H1 (cell line): ENCODE measurements at regions not wholly inside any gene's neighbourhood (a gene's known extent, or its start where the extent isn't known, plus 50 kb on each side); places are given as distances from the start of the nearest gene placed in this dataset.

Source experiments
- CTCF ChIA-PET: fragments of 300-600 bp; sonication (Branson Sonifier 250); formaldehyde crosslinking; loops from one replicate; lab custom pipeline; 2021; ENCODE audit not compliant: partially characterized antibody; lab: Charles Lee
- POLR2A ChIA-PET: fragments of 300-600 bp; sonication (Branson Sonifier 250); formaldehyde crosslinking; loops from one replicate; lab custom pipeline; 2021; ENCODE audit warnings: inconsistent platforms; ENCODE audit not compliant: partially characterized antibody; lab: Charles Lee
- DNase-seq, 2 experiments: peaks; one replicate each; pipeline versions ENCODE4 v3.0.0 to v3.0.0-alpha.2; 2010 to 2022; ENCODE audit warnings: low spot score in 2 of 2, low read depth in 1 of 2, mixed read lengths in 1 of 2
- FAIRE-seq: peaks from 2 replicates; lab custom pipeline; 2011; peaks lifted over from hg19 to GRCh38; lab: Jason Lieb, UNC
- H2AFZ ChIP-seq: 2 replicates; pipeline ENCODE4 v1.8.1; 2012; ENCODE audit warnings: low read length, inconsistent platforms
- H2AK5ac ChIP-seq: 2 replicates; pipeline ENCODE4 v1.6.1; 2013; ENCODE audit warnings: low read depth, low read length
- H2BK120ac ChIP-seq: replicated peaks from 2 replicates; pipeline ENCODE3; 2013; ENCODE audit warnings: low read depth, low read length, inconsistent platforms
- H2BK12ac ChIP-seq: 2 replicates; pipeline ENCODE4 v1.6.1; 2013; ENCODE audit warnings: low read depth, low read length
- H2BK15ac ChIP-seq: 2 replicates; pipeline ENCODE4 v1.6.1; 2013; ENCODE audit warnings: low read length
- H2BK20ac ChIP-seq: 2 replicates; pipeline ENCODE4 v1.6.1; 2013; ENCODE audit warnings: low read length
- H2BK5ac ChIP-seq: 2 replicates; pipeline ENCODE4 v1.6.1; 2013; ENCODE audit warnings: low read depth, low read length
- H3K14ac ChIP-seq: 2 replicates; pipeline ENCODE4 v1.6.1; 2013; ENCODE audit warnings: inconsistent platforms; ENCODE audit not compliant: insufficient read length
- H3K18ac ChIP-seq: 2 replicates; pipeline ENCODE4 v1.6.1; 2013; ENCODE audit warnings: low read length; ENCODE audit errors: extremely low read depth
- H3K23ac ChIP-seq: 2 replicates; pipeline ENCODE4 v1.6.1; 2013; ENCODE audit warnings: inconsistent platforms; ENCODE audit not compliant: insufficient read length
- H3K23me2 ChIP-seq: 2 replicates; pipeline ENCODE4 v1.6.1; 2013; ENCODE audit warnings: low read depth, low read length
- H3K27ac ChIP-seq: 2 replicates; pipeline ENCODE4 v1.6.1; 2011; ENCODE audit warnings: low read depth, low read length, inconsistent platforms
- H3K27me3 ChIP-seq, 4 experiments: replicated peaks in 1 of 4; 1 replicate in 1 of 4; 2 replicates in 3 of 4; pipeline versions ENCODE4 v1.6.1 to v1.8.1; 2011 to 2013; ENCODE audit warnings: low read length in 3 of 4, mild to moderate bottlenecking in 3 of 4, inconsistent platforms in 2 of 4, mixed read lengths in 2 of 4, moderate library complexity in 1 of 4; ENCODE audit not compliant: control insufficient read depth in 3 of 4, insufficient read depth in 3 of 4; ENCODE audit errors: extremely low read depth in 1 of 4
- H3K36me3 ChIP-seq, 4 experiments: 2 replicates each; pipeline versions ENCODE4 v1.6.1 to v1.8.1; 2011 to 2013; ENCODE audit warnings: mild to moderate bottlenecking in 4 of 4, low read length in 3 of 4, moderate library complexity in 2 of 4, control low read depth in 1 of 4, inconsistent platforms in 1 of 4; ENCODE audit not compliant: insufficient read depth in 4 of 4, control insufficient read depth in 2 of 4
- H3K4ac ChIP-seq: replicated peaks from 2 replicates; pipeline ENCODE3; 2013; ENCODE audit warnings: low read length, low read depth, mixed read lengths, inconsistent platforms; ENCODE audit not compliant: insufficient read length
- H3K4me1 ChIP-seq, 4 experiments: replicated peaks in 1 of 4; 1 replicate in 1 of 4; 2 replicates in 3 of 4; pipeline versions ENCODE4 v1.6.1 to v1.8.1; 2011 to 2013; ENCODE audit warnings: low read length in 3 of 4, inconsistent platforms in 2 of 4, mixed read lengths in 1 of 4; ENCODE audit not compliant: insufficient read depth in 4 of 4, control insufficient read depth in 3 of 4
- H3K4me2 ChIP-seq, 2 experiments: 2 replicates each; pipeline versions ENCODE4 v1.6.1 to v1.8.1; 2011 to 2013; ENCODE audit warnings: low read depth in 2 of 2, low read length in 2 of 2, control low read depth in 1 of 2, inconsistent platforms in 1 of 2, mild to moderate bottlenecking in 1 of 2; ENCODE audit not compliant: insufficient read depth in 1 of 2
- H3K4me3 ChIP-seq, 4 experiments: fragments of 200-600, 300-600 bp in 1 of 4; sonication (generic), shearing (Covaris generic), sonication (Bioruptor Twin) in 1 of 4; 2 replicates each; pipeline versions ENCODE4 v1.5.1 to v1.8.1; 2011 to 2016; ENCODE audit warnings: low read length in 4 of 4, low read depth in 3 of 4, control low read depth in 2 of 4, inconsistent platforms in 2 of 4, mild to moderate bottlenecking in 2 of 4, mixed read lengths in 1 of 4, moderate library complexity in 1 of 4; ENCODE audit not compliant: insufficient read depth in 2 of 4; ENCODE audit errors: extremely low read depth in 1 of 4
- H3K56ac ChIP-seq: replicated peaks from 2 replicates; pipeline ENCODE3; 2013; ENCODE audit warnings: low read depth, mild to moderate bottlenecking, mixed read lengths, low read length, inconsistent platforms; ENCODE audit not compliant: insufficient read length
- H3K79me1 ChIP-seq: 2 replicates; pipeline ENCODE4 v1.6.1; 2013; ENCODE audit warnings: low read depth, low read length, control low read depth
- H3K79me2 ChIP-seq, 2 experiments: 2 replicates each; pipeline versions ENCODE4 v1.6.1 to v1.8.1; 2012 to 2013; ENCODE audit warnings: low read length in 2 of 2, mild to moderate bottlenecking in 2 of 2, inconsistent platforms in 1 of 2; ENCODE audit not compliant: insufficient read depth in 2 of 2, control insufficient read depth in 1 of 2
- H3K9ac ChIP-seq, 4 experiments: replicated peaks in 1 of 4; 1 replicate in 1 of 4; 2 replicates in 3 of 4; pipeline versions ENCODE4 v1.6.1 to v1.8.1; 2011 to 2013; ENCODE audit warnings: low read depth in 3 of 4, low read length in 3 of 4, control low read depth in 2 of 4, mild to moderate bottlenecking in 2 of 4, moderate library complexity in 2 of 4, inconsistent platforms in 1 of 4; ENCODE audit errors: extremely low read depth in 1 of 4
- H3K9me3 ChIP-seq, 2 experiments: 2 replicates each; pipeline versions ENCODE4 v1.6.1 to v1.8.1; 2012 to 2013; ENCODE audit warnings: mild to moderate bottlenecking in 2 of 2, moderate library complexity in 2 of 2, control low read depth in 1 of 2, inconsistent platforms in 1 of 2, low read depth in 1 of 2, low read length in 1 of 2, mixed read lengths in 1 of 2; ENCODE audit not compliant: insufficient read depth in 2 of 2
- H4K20me1 ChIP-seq, 2 experiments: replicated peaks in 1 of 2; 2 replicates each; pipeline versions ENCODE3 to v1.8.1; 2011 to 2013; ENCODE audit warnings: inconsistent platforms in 2 of 2, low read length in 2 of 2, mild to moderate bottlenecking in 1 of 2; ENCODE audit not compliant: insufficient read depth in 2 of 2, control insufficient read depth in 1 of 2
- H4K5ac ChIP-seq: 2 replicates; pipeline ENCODE4 v1.6.1; 2013; ENCODE audit warnings: low read length, low read depth, mixed read lengths, inconsistent platforms; ENCODE audit not compliant: insufficient read length
- H4K8ac ChIP-seq: 2 replicates; pipeline ENCODE4 v1.8.0; 2013; ENCODE audit warnings: mild to moderate bottlenecking, moderate library complexity, low read length, inconsistent platforms; ENCODE audit not compliant: insufficient read depth; ENCODE audit errors: extremely low read depth
- H4K91ac ChIP-seq: replicated peaks from 2 replicates; pipeline ENCODE3; 2013; ENCODE audit warnings: low read length, mixed read lengths, inconsistent platforms; ENCODE audit not compliant: insufficient read length
- KDM5A ChIP-seq: fragments of 200-600 bp; IDR thresholded peaks from 2 replicates; pipeline ENCODE4 v1.7.1; 2012; ENCODE audit warnings: mild to moderate bottlenecking, low read length, inconsistent platforms, mixed read lengths
- RAD21 ChIP-seq, 2 experiments: IDR thresholded peaks in 1 of 2; conservative IDR thresholded peaks in 1 of 2; 2 replicates each; pipeline ENCODE4 v1.6.1; 2011; ENCODE audit warnings: low read depth in 2 of 2, low read length in 2 of 2, improper control_type of control experiment in 1 of 2, inconsistent platforms in 1 of 2, mild to moderate bottlenecking in 1 of 2, moderate library complexity in 1 of 2
- RXRA ChIP-seq: IDR thresholded peaks from 2 replicates; pipeline ENCODE4 v1.6.1; 2011; ENCODE audit warnings: low read depth, mild to moderate bottlenecking, low read length, moderate library complexity; ENCODE audit not compliant: insufficient read depth
- WGBS, 2 experiments: shearing (Covaris generic) in 1 of 2; methylation state at CpG; one replicate each; pipeline versions ENCODE4 v1.1.6 to v1.1.7; 2013 to 2015; ENCODE audit warnings: low lambda C conversion rate in 2 of 2, mixed read lengths in 2 of 2, inconsistent platforms in 1 of 2, low coverage in 1 of 2, missing lambda C conversion rate in 1 of 2; ENCODE audit not compliant: insufficient replicate concordance in 2 of 2, insufficient coverage in 1 of 2, insufficient read length in 1 of 2; ENCODE audit errors: extremely low coverage in 1 of 2, missing lambda C conversion rate in 1 of 2; 5-methylcytosine and 5-hydroxymethylcytosine counted together
- TF ChIP-seq, protein P1 (sequence below), 3 experiments: IDR thresholded peaks; 1 replicate in 2 of 3; 2 replicates in 1 of 3; pipeline versions ENCODE4 v1.5.1 to v1.6.1; 2011; ENCODE audit warnings: low read length in 3 of 3, mild to moderate bottlenecking in 3 of 3, inconsistent platforms in 2 of 3, low read depth in 1 of 3, moderate library complexity in 1 of 3; ENCODE audit not compliant: insufficient read depth in 1 of 3; ENCODE audit errors: control extremely low read depth in 1 of 3

DNA sequence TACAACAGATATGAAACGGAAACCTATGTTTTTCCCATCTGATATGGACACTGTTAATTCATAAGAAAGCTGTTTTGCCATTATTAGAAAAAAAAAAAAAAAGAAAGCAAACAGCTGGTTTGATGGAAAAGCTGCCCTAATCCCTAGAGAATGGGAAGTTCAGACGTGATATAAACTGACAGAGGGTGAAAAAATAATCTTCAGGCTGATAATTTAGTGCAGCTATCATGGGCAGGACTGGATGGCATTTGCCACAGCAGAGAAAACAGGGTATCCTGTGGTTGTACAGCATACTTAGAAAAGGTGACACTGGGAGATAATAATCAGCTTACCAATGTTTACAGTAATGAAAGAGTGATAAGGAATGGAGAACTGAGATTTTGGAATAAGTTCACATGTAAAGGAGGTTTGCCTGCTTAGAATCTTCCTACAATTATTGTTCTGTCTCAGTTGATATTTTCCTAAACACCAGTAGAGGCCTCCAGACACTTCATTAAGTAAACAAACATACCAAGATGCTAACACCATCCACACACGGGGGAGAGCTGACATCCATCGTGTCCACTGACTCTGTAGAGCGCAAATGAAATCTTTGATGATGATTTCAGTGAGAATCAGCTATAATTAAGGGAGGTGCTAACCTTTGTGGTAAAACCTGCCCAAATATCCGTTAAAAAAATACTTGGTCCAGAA lies 211.6 kb upstream of the MMADHC start:
- no peaks in the 10 kb centered on the region for H3K79me2 ChIP-seq
- H2BK120ac ChIP-seq, result no peak overlapping the region
- H4K20me1 ChIP-seq, result no peaks in the 10 kb centered on the region
- H2BK12ac ChIP-seq, result no peak overlapping the region
- no peak overlapping the region for H3K4me2 ChIP-seq
- no peak overlapping the region for H4K5ac ChIP-seq
- no peaks in the 10 kb centered on the region for H3K23me2 ChIP-seq
- H3K18ac ChIP-seq, result no peak overlapping the region
- no peaks in the 10 kb centered on the region for H3K27me3 ChIP-seq
- CTCF ChIA-PET, result interaction anchor here (0.7 to 1.5 kb wide), 7 partner anchors 26 to 222 kb away, joined by 3 to 4 read pairs (median 3); no protein-coding TSS in a partner anchor
- 78% methylated on average over 6 of the region's 6 CpGs; no CpG with 5 or more reads in 1 of the 2 experiments for WGBS, 2 experiments
- TF ChIP-seq RXRA, result no peak
- TF ChIP-seq, protein P1, sequence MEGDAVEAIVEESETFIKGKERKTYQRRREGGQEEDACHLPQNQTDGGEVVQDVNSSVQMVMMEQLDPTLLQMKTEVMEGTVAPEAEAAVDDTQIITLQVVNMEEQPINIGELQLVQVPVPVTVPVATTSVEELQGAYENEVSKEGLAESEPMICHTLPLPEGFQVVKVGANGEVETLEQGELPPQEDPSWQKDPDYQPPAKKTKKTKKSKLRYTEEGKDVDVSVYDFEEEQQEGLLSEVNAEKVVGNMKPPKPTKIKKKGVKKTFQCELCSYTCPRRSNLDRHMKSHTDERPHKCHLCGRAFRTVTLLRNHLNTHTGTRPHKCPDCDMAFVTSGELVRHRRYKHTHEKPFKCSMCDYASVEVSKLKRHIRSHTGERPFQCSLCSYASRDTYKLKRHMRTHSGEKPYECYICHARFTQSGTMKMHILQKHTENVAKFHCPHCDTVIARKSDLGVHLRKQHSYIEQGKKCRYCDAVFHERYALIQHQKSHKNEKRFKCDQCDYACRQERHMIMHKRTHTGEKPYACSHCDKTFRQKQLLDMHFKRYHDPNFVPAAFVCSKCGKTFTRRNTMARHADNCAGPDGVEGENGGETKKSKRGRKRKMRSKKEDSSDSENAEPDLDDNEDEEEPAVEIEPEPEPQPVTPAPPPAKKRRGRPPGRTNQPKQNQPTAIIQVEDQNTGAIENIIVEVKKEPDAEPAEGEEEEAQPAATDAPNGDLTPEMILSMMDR (IDR thresholded peaks at IDR 0.05; ENCODE audit: control extremely low read depth in 1 of 3, insufficient read depth in 1 of 3, low read depth in 1 of 3, low read length in 3 of 3), result peak in 1 of 3 experiments; percentile 37; a peak in 2 of 4 replicates
- no peak for TF ChIP-seq KDM5A
- peak; percentile 48 to 54 for TF ChIP-seq RAD21 (IDR thresholded peaks at IDR 0.05 in 1 of 2, conservative IDR thresholded peaks at IDR 0.05 in 1 of 2; ENCODE audit: low read depth in 2 of 2, low read length in 2 of 2)
- TF ChIP-seq, all 59 proteins: peak for 2
- H3K23ac ChIP-seq, result no peak overlapping the region
- no peak overlapping the region for H3K14ac ChIP-seq
- H3K4ac ChIP-seq, result no peak overlapping the region
- no peak overlapping the region for H2AK5ac ChIP-seq
- no peak overlapping the region for H3K56ac ChIP-seq
- H2BK15ac ChIP-seq, result no peak overlapping the region
- no peak overlapping the region for H2BK5ac ChIP-seq
- H2AFZ ChIP-seq, result no peak overlapping the region
- DNase-seq (no peak), FAIRE-seq (peak; percentile 66)
- H3K4me3 ChIP-seq, result no peak overlapping the region
- no peak overlapping the region for H2BK20ac ChIP-seq
- H3K27ac ChIP-seq, result no peak overlapping the region
- no peak overlapping the region for H3K9ac ChIP-seq
- no peaks in the 10 kb centered on the region; a peak in 1 of 8 replicates for H3K36me3 ChIP-seq
- no peaks in the 10 kb centered on the region for H3K79me1 ChIP-seq
- H4K91ac ChIP-seq, result no peak overlapping the region
- no peak overlapping the region for H4K8ac ChIP-seq
- peaks cover 4 to 13% of the 10 kb centered on the region in 2 experiments; a peak in 3 of 4 replicates for H3K9me3 ChIP-seq
- POLR2A ChIA-PET, result no interaction called here
- peaks cover 0 to 10% (median 4%) of the 10 kb centered on the region in 4 experiments; a peak in 1 of 7 replicates for H3K4me1 ChIP-seq
